Activated CD8-positive, alpha-beta T cell treated with anti-CD3 and anti-CD28 coated beads for 36 hours (primary cell): ENCODE measurements at regions not wholly inside any gene's neighbourhood (a gene's known extent, or its start where the extent isn't known, plus 50 kb on each side); places are given as distances from the start of the nearest gene placed in this dataset.

Source experiments
- ATAC-seq: fragments of 200-7000 bp; cut with Tn5 transposase; one replicate; pipeline ENCODE4 v1.10.0; 2021; ENCODE audit warnings: mild to moderate bottlenecking, moderate library complexity
- CTCF ChIA-PET: fragments of 350-600 bp; sonication (Branson Sonifier 250); formaldehyde crosslinking; loops from one replicate; lab custom pipeline; 2021; ENCODE audit warnings: antibody characterized with exemption; lab: Charles Lee
- POLR2A ChIA-PET: fragments of 350-600 bp; sonication (Branson Sonifier 250); formaldehyde crosslinking; loops from one replicate; lab custom pipeline; 2021; ENCODE audit warnings: antibody characterized with exemption; lab: Charles Lee
- DNase-seq: peaks from one replicate; pipeline ENCODE4 v3.0.0-alpha.2; 2020
- H3K27ac Mint-ChIP-seq: one replicate; pipeline ENCODE4 v1.8.0; 2021; ENCODE audit warnings: mild to moderate bottlenecking, mixed read lengths
- H3K27me3 Mint-ChIP-seq: one replicate; pipeline ENCODE4 v1.8.0; 2021; ENCODE audit warnings: mixed read lengths
- H3K36me3 Mint-ChIP-seq: one replicate; pipeline ENCODE4 v1.8.0; 2021; ENCODE audit warnings: low read depth, mixed read lengths
- H3K4me1 Mint-ChIP-seq: one replicate; pipeline ENCODE4 v1.8.0; 2021; ENCODE audit warnings: low read depth, mixed read lengths
- H3K4me3 Mint-ChIP-seq: one replicate; pipeline ENCODE4 v1.8.0; 2021; ENCODE audit warnings: mild to moderate bottlenecking, moderate library complexity, mixed read lengths
- H3K9me3 Mint-ChIP-seq: one replicate; pipeline ENCODE4 v1.8.0; 2021; ENCODE audit warnings: mixed read lengths
- CTCF ChIP-seq: fragments of 200-600 bp; IDR thresholded peaks from one replicate; pipeline ENCODE4 v1.8.0; 2022; ENCODE audit warnings: antibody characterized with exemption, mild to moderate bottlenecking
- intact Hi-C: fragments of 100-400 bp; cut with micrococcal nuclease; formaldehyde crosslinking; loops from one replicate; pipeline ENCODE4 v1.10.0; 2022

- intact Hi-C loops = no loop called here
- Mint-ChIP-seq H3K4me1 (no peaks in the 10 kb centered on the region), H3K36me3 (no peaks in the 10 kb centered on the region), H3K27ac (no peak overlapping the region), H3K9me3 (peaks cover 1% of the 10 kb centered on the region), H3K4me3 (no peak overlapping the region), H3K27me3 (no peaks in the 10 kb centered on the region)
- no peak for DNase-seq
- ChIA-PET CTCF (no interaction called here), POLR2A (no interaction called here)
- TF ChIP-seq CTCF = no peak
- ATAC-seq = no peak
Measured at GRCh38 chr9:106296426-106296825, 566.5 kb upstream of the ZNF462 start.

GRCh38 chr9:106298997-106299396, 564.0 kb upstream of the ZNF462 start:
- ChIA-PET POLR2A (no interaction called here), CTCF (no interaction called here)
- H3K36me3 Mint-ChIP-seq = no peaks in the 10 kb centered on the region
- H3K4me3 Mint-ChIP-seq = no peak overlapping the region
- peaks cover 1% of the 10 kb centered on the region for H3K9me3 Mint-ChIP-seq
- no peak for ATAC-seq
- intact Hi-C loops = no loop called here
- no peaks in the 10 kb centered on the region for H3K4me1 Mint-ChIP-seq
- no peak for TF ChIP-seq CTCF
- H3K27me3 Mint-ChIP-seq = no peaks in the 10 kb centered on the region
- no peak for DNase-seq
- no peak overlapping the region for H3K27ac Mint-ChIP-seq

GRCh38 chr9:106304401-106304920, 558.5 kb upstream of the ZNF462 start:
- POLR2A ChIA-PET = no interaction called here
- no peak for TF ChIP-seq CTCF
- CTCF ChIA-PET = no interaction called here
- ATAC-seq (no peak), DNase-seq (no peak)
- Mint-ChIP-seq H3K27me3 (no peaks in the 10 kb centered on the region), H3K27ac (no peak overlapping the region), H3K4me3 (no peak overlapping the region), H3K36me3 (peaks cover 1% of the 10 kb centered on the region), H3K9me3 (peaks cover 3% of the 10 kb centered on the region), H3K4me1 (no peaks in the 10 kb centered on the region)
- intact Hi-C loops = no loop called here

- H3K4me3 Mint-ChIP-seq = no peak overlapping the region
- no peaks in the 10 kb centered on the region for H3K4me1 Mint-ChIP-seq
- intact Hi-C loops = no loop called here
- H3K27me3 Mint-ChIP-seq = no peaks in the 10 kb centered on the region
- ChIA-PET CTCF (no interaction called here), POLR2A (no interaction called here)
- no peak overlapping the region for H3K27ac Mint-ChIP-seq
- peaks cover 2% of the 10 kb centered on the region for H3K9me3 Mint-ChIP-seq
- ATAC-seq (no peak), DNase-seq (no peak)
- H3K36me3 Mint-ChIP-seq = peaks cover 1% of the 10 kb centered on the region
- TF ChIP-seq CTCF = no peak
Measured at GRCh38 chr9:106305428-106306133, 557.4 kb upstream of the ZNF462 start.

- CTCF ChIA-PET = no interaction called here
- no peaks in the 10 kb centered on the region for H3K27me3 Mint-ChIP-seq
Measured at GRCh38 chr9:106307670-106308069, 555.3 kb upstream of the ZNF462 start.

More at GRCh38 chr9:106307670-106308069, 555.3 kb upstream of the ZNF462 start:
- DNase-seq = no peak
- peak; percentile 24 for ATAC-seq
- no peak overlapping the region for H3K27ac Mint-ChIP-seq
- intact Hi-C loops = no loop called here
- H3K4me1 Mint-ChIP-seq = no peaks in the 10 kb centered on the region
- POLR2A ChIA-PET = no interaction called here
- peaks cover 2% of the 10 kb centered on the region for H3K9me3 Mint-ChIP-seq
- peaks cover 1% of the 10 kb centered on the region for H3K36me3 Mint-ChIP-seq
- H3K4me3 Mint-ChIP-seq = no peak overlapping the region
- TF ChIP-seq CTCF = no peak
